HUES64 (cell line): ENCODE measurements at regions not wholly inside any gene's neighbourhood (a gene's known extent, or its start where the extent isn't known, plus 50 kb on each side); places are given as distances from the start of the nearest gene placed in this dataset.

Source experiments
- H3K27ac ChIP-seq: 2 replicates; pipeline ENCODE4 v1.7.0; 2013; ENCODE audit warnings: low read depth, low read length, inconsistent platforms
- H3K27me3 ChIP-seq: 2 replicates; pipeline ENCODE4 v1.6.1; 2013; ENCODE audit warnings: mild to moderate bottlenecking, low read length; ENCODE audit not compliant: insufficient read depth
- H3K36me3 ChIP-seq: 2 replicates; pipeline ENCODE4 v1.6.1; 2013; ENCODE audit warnings: mild to moderate bottlenecking, low read length; ENCODE audit not compliant: insufficient read depth
- H3K4me1 ChIP-seq: 2 replicates; pipeline ENCODE4 v1.6.1; 2013; ENCODE audit warnings: mild to moderate bottlenecking, low read length, moderate library complexity; ENCODE audit not compliant: insufficient read depth
- H3K4me3 ChIP-seq: 2 replicates; pipeline ENCODE4 v1.5.1; 2013; ENCODE audit warnings: mild to moderate bottlenecking, low read length, moderate library complexity
- H3K9ac ChIP-seq: 2 replicates; pipeline ENCODE4 v1.6.1; 2013; ENCODE audit warnings: mild to moderate bottlenecking, low read depth, low read length
- H3K9me3 ChIP-seq: 2 replicates; pipeline ENCODE4 v1.6.1; 2013; ENCODE audit warnings: low read depth, low read length; ENCODE audit not compliant: insufficient read depth
- WGBS: fragments of 150-250, 120-280 bp; methylation state at CpG from one replicate; pipeline ENCODE4 v1.1.7; 2013; ENCODE audit warnings: missing lambda C conversion rate; 5-methylcytosine and 5-hydroxymethylcytosine counted together

GRCh38 chr1:82634266-82634665 lies 833.5 kb downstream of the ADGRL2 start:
- Histone ChIP-seq H3K27ac (no peak overlapping the region), H3K9me3 (no peaks in the 10 kb centered on the region), H3K9ac (no peak overlapping the region), H3K4me1 (peaks cover 8% of the 10 kb centered on the region), H3K4me3 (no peak overlapping the region), H3K36me3 (no peaks in the 10 kb centered on the region), H3K27me3 (no peaks in the 10 kb centered on the region)
- WGBS: no CpG with 5 or more reads among the region's 1 CpG

- Histone ChIP-seq H3K9me3 (no peaks in the 10 kb centered on the region), H3K36me3 (no peaks in the 10 kb centered on the region), H3K27me3 (no peaks in the 10 kb centered on the region), H3K4me3 (no peak overlapping the region), H3K27ac (no peak overlapping the region), H3K4me1 (peaks cover 8% of the 10 kb centered on the region), H3K9ac (no peak overlapping the region)
- WGBS: 100% methylated on average over 1 of the region's 1 CpG
Observed at GRCh38 chr1:82632155-82632554, 831.4 kb downstream of the ADGRL2 start.

GRCh38 chr1:82628887-82629286 lies 828.2 kb downstream of the ADGRL2 start:
- Histone ChIP-seq H3K27ac (no peak overlapping the region), H3K4me1 (peaks cover 8% of the 10 kb centered on the region), H3K9ac (no peak overlapping the region), H3K4me3 (no peak overlapping the region), H3K9me3 (peaks cover 24% of the 10 kb centered on the region), H3K36me3 (no peaks in the 10 kb centered on the region), H3K27me3 (no peaks in the 10 kb centered on the region)
- WGBS: 96% methylated on average over 2 of the region's 2 CpGs

GRCh38 chr1:82625537-82625936 lies 824.8 kb downstream of the ADGRL2 start:
- no peak overlapping the region for H3K9ac ChIP-seq
- WGBS: 100% methylated on average over 1 of the region's 1 CpG

GRCh38 chr1:82621076-82621475 lies 820.3 kb downstream of the ADGRL2 start:
- Histone ChIP-seq H3K9me3 (peaks cover 21% of the 10 kb centered on the region), H3K9ac (no peak overlapping the region), H3K36me3 (no peaks in the 10 kb centered on the region), H3K4me3 (no peak overlapping the region), H3K27me3 (no peaks in the 10 kb centered on the region), H3K27ac (no peak overlapping the region), H3K4me1 (no peaks in the 10 kb centered on the region)
- WGBS: 91% methylated on average over 5 of the region's 5 CpGs

More at GRCh38 chr1:82625537-82625936, 824.8 kb downstream of the ADGRL2 start:
- peaks cover 26% of the 10 kb centered on the region for H3K9me3 ChIP-seq
- H3K4me3 ChIP-seq: no peak overlapping the region
- no peak overlapping the region for H3K27ac ChIP-seq
- H3K36me3 ChIP-seq: no peaks in the 10 kb centered on the region
- H3K27me3 ChIP-seq: no peaks in the 10 kb centered on the region
- no peaks in the 10 kb centered on the region for H3K4me1 ChIP-seq

GRCh38 chr1:82614090-82614489 lies 813.4 kb downstream of the ADGRL2 start:
- H3K36me3 ChIP-seq: no peaks in the 10 kb centered on the region
- H3K9ac ChIP-seq: no peak overlapping the region
- no peak overlapping the region for H3K4me3 ChIP-seq
- WGBS: 93% methylated on average over 1 of the region's 1 CpG
- no peaks in the 10 kb centered on the region for H3K27me3 ChIP-seq
- no peaks in the 10 kb centered on the region for H3K9me3 ChIP-seq
- H3K4me1 ChIP-seq: no peaks in the 10 kb centered on the region
- H3K27ac ChIP-seq: no peak overlapping the region

- Histone ChIP-seq H3K36me3 (no peaks in the 10 kb centered on the region), H3K4me3 (no peak overlapping the region), H3K9me3 (no peaks in the 10 kb centered on the region), H3K27me3 (no peaks in the 10 kb centered on the region), H3K9ac (no peak overlapping the region), H3K27ac (no peak overlapping the region), H3K4me1 (no peaks in the 10 kb centered on the region)
- WGBS: 65% methylated on average over 3 of the region's 3 CpGs
Observed at GRCh38 chr1:82612986-82613385, 812.3 kb downstream of the ADGRL2 start.

GRCh38 chr1:82606546-82606945 lies 805.8 kb downstream of the ADGRL2 start:
- Histone ChIP-seq H3K4me1 (no peaks in the 10 kb centered on the region), H3K36me3 (no peaks in the 10 kb centered on the region), H3K9ac (no peak overlapping the region), H3K9me3 (no peaks in the 10 kb centered on the region), H3K27ac (no peak overlapping the region), H3K4me3 (no peak overlapping the region), H3K27me3 (no peaks in the 10 kb centered on the region)
- 100% methylated on average over 1 of the region's 1 CpG for WGBS

- no peak overlapping the region for H3K4me3 ChIP-seq
- 71% methylated on average over 4 of the region's 4 CpGs for WGBS
- H3K9ac ChIP-seq: no peak overlapping the region
- no peak overlapping the region for H3K27ac ChIP-seq
- H3K9me3 ChIP-seq: no peaks in the 10 kb centered on the region
- H3K4me1 ChIP-seq: no peaks in the 10 kb centered on the region
- no peaks in the 10 kb centered on the region for H3K36me3 ChIP-seq
- no peaks in the 10 kb centered on the region for H3K27me3 ChIP-seq
Observed at GRCh38 chr1:82604524-82604923, 803.8 kb downstream of the ADGRL2 start.

- Histone ChIP-seq H3K36me3 (no peaks in the 10 kb centered on the region), H3K4me1 (peaks cover 11% of the 10 kb centered on the region), H3K4me3 (no peak overlapping the region), H3K27me3 (no peaks in the 10 kb centered on the region), H3K9me3 (no peaks in the 10 kb centered on the region), H3K27ac (no peak overlapping the region), H3K9ac (no peak overlapping the region)
Observed at GRCh38 chr1:82600314-82600713, 799.6 kb downstream of the ADGRL2 start.

GRCh38 chr1:82598812-82599211 lies 798.1 kb downstream of the ADGRL2 start:
- Histone ChIP-seq H3K4me3 (no peak overlapping the region), H3K36me3 (no peaks in the 10 kb centered on the region), H3K27ac (no peak overlapping the region), H3K4me1 (peaks cover 11% of the 10 kb centered on the region), H3K9me3 (no peaks in the 10 kb centered on the region), H3K9ac (no peak overlapping the region), H3K27me3 (no peaks in the 10 kb centered on the region)

- Histone ChIP-seq H3K9ac (no peak overlapping the region), H3K4me3 (no peak overlapping the region), H3K4me1 (peaks cover 11% of the 10 kb centered on the region), H3K27ac (no peak overlapping the region), H3K36me3 (no peaks in the 10 kb centered on the region), H3K27me3 (no peaks in the 10 kb centered on the region), H3K9me3 (no peaks in the 10 kb centered on the region)
Observed at GRCh38 chr1:82598337-82598736, 797.6 kb downstream of the ADGRL2 start.
